ENCODE measurements at regions not wholly inside any gene's neighbourhood (a gene's known extent, or its start where the extent isn't known, plus 50 kb on each side); places are given as distances from the start of the nearest gene placed in this dataset.

DNA sequence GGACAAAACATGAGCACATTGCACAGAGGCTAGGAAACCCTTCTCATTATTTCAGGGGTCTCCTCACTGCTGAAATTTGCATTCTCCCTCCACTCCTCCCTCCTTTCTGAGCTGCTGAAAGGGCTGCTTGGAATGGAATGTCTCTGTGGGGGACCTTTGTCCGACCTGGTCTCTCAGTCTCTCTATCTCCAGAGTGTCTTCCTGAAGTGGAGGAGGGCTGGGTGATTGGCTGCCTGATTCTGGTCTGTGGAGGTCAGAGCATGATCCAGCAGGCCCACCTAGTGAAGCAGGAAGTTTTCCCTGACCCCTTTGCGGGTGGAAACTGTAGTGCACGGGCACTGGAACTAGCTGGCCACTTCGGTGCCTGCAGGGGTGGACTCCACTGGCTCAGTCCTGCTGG is 560.5 kb upstream of the HS6ST1 start:
- intact Hi-C loops (cut with DNase I), result no loop called here

DNA sequence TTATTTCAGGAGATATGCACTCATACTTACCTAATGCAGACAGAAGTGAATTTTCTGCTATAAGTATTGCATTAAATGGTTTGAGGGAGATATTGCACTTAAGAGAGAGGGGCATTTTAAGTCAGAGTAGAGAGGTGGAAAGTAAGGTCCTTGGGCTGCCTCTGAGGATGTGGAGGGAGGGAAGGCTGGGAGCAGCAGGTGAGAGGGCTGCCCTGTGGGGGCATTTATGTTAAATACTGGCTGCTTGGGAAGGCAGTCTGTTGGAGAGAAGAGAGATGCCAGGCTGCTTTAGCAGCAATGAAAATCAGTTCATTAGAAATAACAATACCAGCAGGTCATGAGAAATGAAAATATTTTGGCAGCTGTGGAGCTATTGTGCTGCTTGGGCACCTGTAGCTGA is 576.2 kb upstream of the HS6ST1 start:
- no peak for DNase-seq
- Histone ChIP-seq H3K9me3 (no peaks in the 10 kb centered on the region), H3K27ac (no peak overlapping the region), H3K4me1 (no peaks in the 10 kb centered on the region), H3K36me3 (no peaks in the 10 kb centered on the region), H3K27me3 (no peaks in the 10 kb centered on the region), H3K4me3 (no peak overlapping the region)
- ATAC-seq, result no peak
- intact Hi-C loops (cut with DNase I), result no loop called here
- TF ChIP-seq, protein P1, sequence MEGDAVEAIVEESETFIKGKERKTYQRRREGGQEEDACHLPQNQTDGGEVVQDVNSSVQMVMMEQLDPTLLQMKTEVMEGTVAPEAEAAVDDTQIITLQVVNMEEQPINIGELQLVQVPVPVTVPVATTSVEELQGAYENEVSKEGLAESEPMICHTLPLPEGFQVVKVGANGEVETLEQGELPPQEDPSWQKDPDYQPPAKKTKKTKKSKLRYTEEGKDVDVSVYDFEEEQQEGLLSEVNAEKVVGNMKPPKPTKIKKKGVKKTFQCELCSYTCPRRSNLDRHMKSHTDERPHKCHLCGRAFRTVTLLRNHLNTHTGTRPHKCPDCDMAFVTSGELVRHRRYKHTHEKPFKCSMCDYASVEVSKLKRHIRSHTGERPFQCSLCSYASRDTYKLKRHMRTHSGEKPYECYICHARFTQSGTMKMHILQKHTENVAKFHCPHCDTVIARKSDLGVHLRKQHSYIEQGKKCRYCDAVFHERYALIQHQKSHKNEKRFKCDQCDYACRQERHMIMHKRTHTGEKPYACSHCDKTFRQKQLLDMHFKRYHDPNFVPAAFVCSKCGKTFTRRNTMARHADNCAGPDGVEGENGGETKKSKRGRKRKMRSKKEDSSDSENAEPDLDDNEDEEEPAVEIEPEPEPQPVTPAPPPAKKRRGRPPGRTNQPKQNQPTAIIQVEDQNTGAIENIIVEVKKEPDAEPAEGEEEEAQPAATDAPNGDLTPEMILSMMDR (IDR thresholded peaks at IDR 0.05), result no peak

More for the DNA sequence above, 560.5 kb upstream of the HS6ST1 start:
- ATAC-seq (no peak), DNase-seq (no peak)
- no peak overlapping the region for H3K4me3 ChIP-seq
- H3K4me1 ChIP-seq, result no peaks in the 10 kb centered on the region
- H3K27ac ChIP-seq, result no peak overlapping the region
- TF ChIP-seq, protein P1 (IDR thresholded peaks at IDR 0.05), result no peak
- no peaks in the 10 kb centered on the region for H3K36me3 ChIP-seq
- no peaks in the 10 kb centered on the region for H3K27me3 ChIP-seq
- H3K9me3 ChIP-seq, result peaks cover 0 to 7% of the 10 kb centered on the region in 2 donors

DNA sequence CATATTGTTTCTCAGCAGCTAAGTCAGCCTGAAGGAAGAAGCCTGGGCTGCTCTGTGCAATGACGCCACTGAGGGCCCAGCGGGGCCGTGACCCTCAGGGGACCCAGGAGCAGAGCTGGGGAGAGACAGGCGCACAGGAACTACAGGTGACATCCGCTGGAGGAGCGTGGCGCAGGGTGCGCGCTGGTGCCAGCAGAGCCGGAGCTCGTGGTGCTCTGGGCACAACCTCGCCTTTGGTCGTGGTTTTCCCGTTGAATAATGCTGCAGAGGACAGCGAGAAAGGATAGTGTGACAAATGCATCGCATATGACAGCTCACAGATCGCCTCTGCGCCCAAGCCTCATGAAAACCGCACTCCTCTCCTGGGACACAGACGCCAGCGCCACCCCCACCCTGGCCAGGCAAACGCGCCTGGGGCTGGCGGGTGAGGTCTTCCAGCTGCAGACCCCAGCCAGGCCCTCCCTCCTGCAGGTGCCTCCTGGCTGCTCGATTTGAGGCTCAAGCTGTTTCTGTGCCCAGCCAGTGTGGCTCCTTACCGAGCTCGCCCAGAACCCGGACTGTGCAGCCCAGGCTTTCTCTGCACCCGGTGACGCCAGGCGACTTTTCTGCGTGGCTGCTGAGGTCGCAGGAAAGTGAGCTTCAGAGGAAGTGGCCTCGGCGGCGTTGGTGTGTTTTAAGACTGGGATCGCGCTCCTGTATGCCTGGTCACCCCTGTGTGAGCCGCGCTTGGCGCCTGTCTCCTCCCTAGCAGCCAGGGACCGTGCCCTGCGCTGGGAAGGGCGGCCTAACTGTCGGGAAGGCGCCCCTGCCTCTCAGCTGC is 583.1 kb upstream of the HS6ST1 start:
- ATAC-seq, result no peak
- H3K36me3 ChIP-seq, result no peaks in the 10 kb centered on the region
- H3K27me3 ChIP-seq, result peaks cover 0 to 9% of the 10 kb centered on the region in 2 donors
- no peak overlapping the region for H3K4me3 ChIP-seq
- no peak overlapping the region for H3K27ac ChIP-seq
- intact Hi-C loops (cut with DNase I), result no loop called here
- peak in 2 of 4 donors; percentile 6 to 74 for DNase-seq
- TF ChIP-seq, protein P1 (IDR thresholded peaks at IDR 0.05), result no peak
- no peaks in the 10 kb centered on the region for H3K4me1 ChIP-seq
- H3K9me3 ChIP-seq, result no peaks in the 10 kb centered on the region

DNA sequence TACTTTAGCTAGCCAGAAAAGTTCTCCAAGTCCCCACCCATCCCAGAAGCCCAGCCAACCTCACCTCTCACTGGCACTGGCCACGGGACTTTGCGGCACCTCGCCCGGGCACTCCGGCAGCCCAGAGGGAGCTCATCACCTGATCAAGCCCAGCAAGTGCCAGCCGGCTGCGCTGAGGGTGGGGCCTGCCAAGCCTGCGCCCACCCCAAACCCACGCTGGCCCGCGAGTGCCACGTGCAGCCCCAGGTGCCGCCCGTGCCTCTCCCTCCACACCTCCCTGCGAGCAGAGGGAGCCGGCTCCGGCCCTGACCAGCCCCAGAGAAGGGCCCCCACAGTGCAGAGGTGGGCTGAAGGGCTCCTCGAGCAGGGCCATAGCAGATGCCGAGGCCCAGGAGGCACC is 585.0 kb upstream of the HS6ST1 start:
- Histone ChIP-seq H3K4me3 (no peak overlapping the region), H3K27me3 (peaks cover 0 to 9% of the 10 kb centered on the region in 2 donors), H3K27ac (no peak overlapping the region), H3K36me3 (no peaks in the 10 kb centered on the region), H3K9me3 (no peaks in the 10 kb centered on the region), H3K4me1 (no peaks in the 10 kb centered on the region)
- no peak for ATAC-seq
- intact Hi-C loops (cut with DNase I), result no loop called here
- peak in 1 of 4 donors; percentile 79 for DNase-seq
- TF ChIP-seq, protein P1 (IDR thresholded peaks at IDR 0.05), result no peak

DNA sequence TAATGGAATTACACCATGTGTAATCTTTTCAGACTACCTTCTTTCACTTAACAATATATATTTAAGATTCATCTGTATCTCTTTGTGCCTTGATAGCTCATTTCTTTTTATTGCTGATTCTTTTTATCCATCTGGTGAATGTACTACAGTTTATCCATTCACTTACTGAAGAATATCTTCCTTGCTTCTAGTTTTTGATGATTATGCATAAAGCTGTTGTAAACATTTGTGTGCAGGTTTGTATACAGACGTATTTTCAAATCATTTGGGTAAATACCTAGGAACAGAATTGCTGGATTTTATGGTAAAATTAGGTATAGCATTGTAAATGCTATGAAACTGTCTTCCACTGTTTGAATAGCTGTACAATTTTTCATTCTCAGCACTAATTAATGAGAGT is 592.6 kb upstream of the HS6ST1 start:
- DNase-seq, result no peak
- no peak overlapping the region for H3K27ac ChIP-seq
- TF ChIP-seq, protein P1 (IDR thresholded peaks at IDR 0.05), result no peak
- H3K27me3 ChIP-seq, result no peaks in the 10 kb centered on the region
- intact Hi-C loops (cut with DNase I), result no loop called here
- no peak for ATAC-seq
- H3K4me1 ChIP-seq, result no peaks in the 10 kb centered on the region
- H3K36me3 ChIP-seq, result no peaks in the 10 kb centered on the region
- no peak overlapping the region for H3K4me3 ChIP-seq
- H3K9me3 ChIP-seq, result peaks cover 0 to 13% of the 10 kb centered on the region in 2 donors
